ENCODE measurements at regions not wholly inside any gene's neighbourhood (a gene's known extent, or its start where the extent isn't known, plus 50 kb on each side); places are given as distances from the start of the nearest gene placed in this dataset.

- no peaks in the 10 kb centered on the region for H3K36me3 ChIP-seq (replicated peaks)
- no peak overlapping the region for H3K27ac ChIP-seq
- no peak for DNase-seq
- in situ Hi-C loops (cut with HindIII; ENCODE audit: low pct_ligation_motif_present, low sequenced_read_pairs) = no loop called here
- no peaks in the 10 kb centered on the region for H3K27me3 ChIP-seq (replicated peaks)
- H3K4me3 ChIP-seq (ENCODE audit: low read depth, low read length) = no peak overlapping the region
- no peak for TF ChIP-seq CTCF (IDR thresholded peaks at IDR 0.05; ENCODE audit: low read depth, low read length, missing control alignments)
These were observed 65.7 kb upstream of the FOXC1 start for GRCh38 chr6:1544000-1544399.

DNA sequence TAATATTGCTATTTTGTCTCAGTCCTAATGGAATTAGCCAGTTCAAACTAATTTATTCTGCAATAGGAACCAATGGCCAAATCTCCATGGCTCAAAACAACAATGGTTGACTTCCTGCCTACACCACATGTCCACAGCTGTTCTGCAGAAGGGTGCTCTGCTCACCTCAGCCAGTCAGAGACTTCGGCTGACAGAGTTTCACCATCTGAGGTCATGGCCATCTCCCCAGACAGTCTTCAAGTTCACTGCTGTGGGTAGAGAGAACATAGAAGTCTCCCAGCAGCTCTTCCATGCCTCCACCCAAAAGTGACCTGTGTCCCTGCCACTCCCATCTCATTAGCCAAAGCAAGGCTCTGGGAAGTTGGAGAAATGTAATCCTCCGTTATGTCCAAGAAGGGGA, 65.1 kb upstream of the FOXC1 start:
- Histone ChIP-seq H3K36me3 (replicated peaks) (no peaks in the 10 kb centered on the region), H3K4me3 (ENCODE audit: low read depth, low read length) (no peak overlapping the region), H3K27me3 (replicated peaks) (no peaks in the 10 kb centered on the region), H3K27ac (no peak overlapping the region)
- in situ Hi-C loops (cut with HindIII; ENCODE audit: low pct_ligation_motif_present, low sequenced_read_pairs) = no loop called here
- no peak for TF ChIP-seq CTCF (IDR thresholded peaks at IDR 0.05; ENCODE audit: low read depth, low read length, missing control alignments)
- DNase-seq = no peak

- DNase-seq = no peak
- in situ Hi-C loops (cut with HindIII; ENCODE audit: low pct_ligation_motif_present, low sequenced_read_pairs) = no loop called here
- Histone ChIP-seq H3K27ac (no peak overlapping the region), H3K27me3 (replicated peaks) (no peaks in the 10 kb centered on the region), H3K36me3 (replicated peaks) (no peaks in the 10 kb centered on the region), H3K4me3 (ENCODE audit: low read depth, low read length) (no peak overlapping the region)
- TF ChIP-seq CTCF (IDR thresholded peaks at IDR 0.05; ENCODE audit: low read depth, low read length, missing control alignments) = no peak
These were observed 64.1 kb upstream of the FOXC1 start for GRCh38 chr6:1545654-1546053.

DNA sequence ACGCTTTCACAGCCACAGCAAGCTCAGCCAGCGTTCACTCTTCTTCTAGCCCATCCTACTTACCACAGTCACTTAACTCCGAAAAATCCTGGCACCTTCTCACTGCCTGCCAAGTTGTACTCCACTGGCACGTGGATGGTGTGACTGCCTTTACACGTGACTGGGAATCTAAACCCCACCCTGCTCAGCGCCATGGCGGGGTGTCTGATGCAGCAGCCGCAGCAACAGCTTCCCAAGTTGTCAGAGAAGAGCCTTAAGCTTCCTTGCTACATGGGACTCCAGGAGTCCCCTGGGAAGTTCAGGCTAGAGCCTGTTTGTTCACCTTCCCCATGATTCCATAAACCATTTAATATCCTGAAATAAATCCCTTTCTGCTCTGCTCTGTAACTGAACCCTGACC, 61.9 kb upstream of the FOXC1 start:
- in situ Hi-C loops (cut with HindIII; ENCODE audit: low pct_ligation_motif_present, low sequenced_read_pairs) = no loop called here
- Histone ChIP-seq H3K4me3 (ENCODE audit: low read depth, low read length) (no peak overlapping the region), H3K27ac (no peak overlapping the region), H3K36me3 (replicated peaks) (no peaks in the 10 kb centered on the region), H3K27me3 (replicated peaks) (no peaks in the 10 kb centered on the region)
- no peak for TF ChIP-seq CTCF (IDR thresholded peaks at IDR 0.05; ENCODE audit: low read depth, low read length, missing control alignments)
- DNase-seq = no peak

GRCh38 chr6:1551249-1551648, 58.5 kb upstream of the FOXC1 start:
- H3K36me3 ChIP-seq (replicated peaks) = no peaks in the 10 kb centered on the region
- in situ Hi-C loops (cut with HindIII; ENCODE audit: low pct_ligation_motif_present, low sequenced_read_pairs) = no loop called here
- no peak for DNase-seq
- H3K27ac ChIP-seq = no peak overlapping the region
- no peak overlapping the region for H3K4me3 ChIP-seq (ENCODE audit: low read depth, low read length)
- no peaks in the 10 kb centered on the region for H3K27me3 ChIP-seq (replicated peaks)
- TF ChIP-seq CTCF (IDR thresholded peaks at IDR 0.05; ENCODE audit: low read depth, low read length, missing control alignments) = no peak

- Histone ChIP-seq H3K4me3 (ENCODE audit: low read depth, low read length) (no peak overlapping the region), H3K27me3 (replicated peaks) (no peaks in the 10 kb centered on the region), H3K36me3 (replicated peaks) (no peaks in the 10 kb centered on the region), H3K27ac (no peak overlapping the region)
- DNase-seq = peak; percentile 13
- TF ChIP-seq CTCF (IDR thresholded peaks at IDR 0.05; ENCODE audit: low read depth, low read length, missing control alignments) = peak; percentile 60
- in situ Hi-C loops (cut with HindIII; ENCODE audit: low pct_ligation_motif_present, low sequenced_read_pairs) = no loop called here
These were observed 57.4 kb upstream of the FOXC1 start for GRCh38 chr6:1552296-1552761.

Measured in brain microvascular endothelial cell (primary cell).